PC-9 (cell line): ENCODE measurements at regions not wholly inside any gene's neighbourhood (a gene's known extent, or its start where the extent isn't known, plus 50 kb on each side); places are given as distances from the start of the nearest gene placed in this dataset.

Experiments
- BruUV-seq: library from RNA; stranded (reverse); fragments of 400-500 nt; replicated peaks from 2 replicates; lab custom pipeline; 2021; lab: Mats Ljungman, UMichigan
- CTCF ChIA-PET: fragments of 300-600 bp; sonication (Branson Sonifier 250); formaldehyde crosslinking; loops from one replicate; lab custom pipeline; 2022; ENCODE audit warnings: antibody characterized with exemption; lab: Charles Lee
- POLR2A ChIA-PET: fragments of 300-600 bp; sonication (Branson Sonifier 250); formaldehyde crosslinking; loops from one replicate; lab custom pipeline; 2022; ENCODE audit warnings: antibody characterized with exemption; ENCODE audit not compliant: unreplicated experiment; lab: Charles Lee
- DNase-seq, 2 experiments: peaks; one replicate each; pipeline versions ENCODE4 v3.0.0 to v3.0.0-alpha.2; 2015 to 2022; ENCODE audit warnings: mixed read lengths in 1 of 2
- H2AFZ ChIP-seq: fragments of 200-600 bp; sonication (generic); 2 replicates; pipeline ENCODE4 v1.8.1; 2017; ENCODE audit warnings: antibody characterized with exemption
- H3F3A ChIP-seq: fragments of 200-600 bp; sonication (generic); 2 replicates; pipeline ENCODE4 v1.8.1; 2017; ENCODE audit warnings: antibody characterized with exemption, mild to moderate bottlenecking, low read depth; ENCODE audit not compliant: insufficient read depth
- H3K27ac ChIP-seq: fragments of 200-600 bp; sonication (generic); 2 replicates; pipeline ENCODE4 v1.6.1; 2016; ENCODE audit warnings: mixed run types
- H3K27me3 ChIP-seq: fragments of 200-600 bp; sonication (generic); 2 replicates; pipeline ENCODE4 v1.6.1; 2016; ENCODE audit warnings: low read depth, mixed run types; ENCODE audit not compliant: insufficient read depth
- H3K36me3 ChIP-seq: fragments of 200-600 bp; sonication (generic); 2 replicates; pipeline ENCODE4 v1.6.1; 2016; ENCODE audit warnings: low read depth, mixed run types
- H3K4me1 ChIP-seq: fragments of 200-600 bp; sonication (generic); replicated peaks from 2 replicates; pipeline ENCODE4 v1.6.1; 2016; ENCODE audit warnings: mixed run types; ENCODE audit not compliant: insufficient read depth
- H3K4me2 ChIP-seq: fragments of 200-600 bp; sonication (generic); 2 replicates; pipeline ENCODE4 v1.6.1; 2017; ENCODE audit warnings: mixed run types
- H3K4me3 ChIP-seq: fragments of 200-600 bp; sonication (generic); 2 replicates; pipeline ENCODE4 v1.6.1; 2016; ENCODE audit warnings: mixed run types
- H3K79me2 ChIP-seq: fragments of 200-600 bp; sonication (generic); 2 replicates; pipeline ENCODE4 v1.6.1; 2017; ENCODE audit warnings: low read depth, mixed run types
- H3K9me2 ChIP-seq: fragments of 200-600 bp; sonication (generic); 2 replicates; pipeline ENCODE4 v1.8.1; 2017; ENCODE audit warnings: mild to moderate bottlenecking; ENCODE audit not compliant: insufficient read depth
- H3K9me3 ChIP-seq: fragments of 200-600 bp; sonication (generic); 2 replicates; pipeline ENCODE4 v1.8.1; 2016; ENCODE audit warnings: low read depth; ENCODE audit not compliant: insufficient read depth
- H4K20me1 ChIP-seq: fragments of 200-600 bp; sonication (generic); 2 replicates; pipeline ENCODE4 v1.8.1; 2017; ENCODE audit not compliant: insufficient read depth
- EZH2 ChIP-seq: fragments of 200-600 bp; sonication (generic); IDR thresholded peaks from 2 replicates; pipeline ENCODE4 v1.8.0; 2017; ENCODE audit warnings: antibody characterized with exemption, low read depth
- intact Hi-C: fragments of 100-400 bp; cut with micrococcal nuclease; formaldehyde crosslinking; loops from one replicate; pipeline ENCODE4 v1.10.0; 2022; ENCODE audit not compliant: unreplicated experiment
- TF ChIP-seq, protein P1 (sequence below): fragments of 200-600 bp; sonication (generic); conservative IDR thresholded peaks from 2 replicates; pipeline ENCODE4 v1.6.1; 2017; ENCODE audit warnings: mixed run types, antibody characterized with exemption, mild to moderate bottlenecking, moderate library complexity

GRCh38 chr9:1913631-1914330 is 101.4 kb upstream of the SMARCA2 start:
- Histone ChIP-seq H3K36me3 (no peaks in the 10 kb centered on the region), H3K9me3 (no peaks in the 10 kb centered on the region), H3K9me2 (no peaks in the 10 kb centered on the region), H3K4me1 (no peaks in the 10 kb centered on the region), H3K27ac (no peak overlapping the region), H3F3A (no peaks in the 10 kb centered on the region), H2AFZ (no peak overlapping the region), H3K79me2 (no peaks in the 10 kb centered on the region), H3K4me2 (no peak overlapping the region), H3K27me3 (no peaks in the 10 kb centered on the region; the same call in 1 of the 2 replicates), H3K4me3 (no peak overlapping the region), H4K20me1 (no peaks in the 10 kb centered on the region)
- intact Hi-C loops, result no loop called here
- BruUV-seq, result no TSS peak
- no peak for DNase-seq
- ChIA-PET CTCF (no interaction called here), POLR2A (no interaction called here)
- no peak for TF ChIP-seq EZH2
- TF ChIP-seq, protein P1, sequence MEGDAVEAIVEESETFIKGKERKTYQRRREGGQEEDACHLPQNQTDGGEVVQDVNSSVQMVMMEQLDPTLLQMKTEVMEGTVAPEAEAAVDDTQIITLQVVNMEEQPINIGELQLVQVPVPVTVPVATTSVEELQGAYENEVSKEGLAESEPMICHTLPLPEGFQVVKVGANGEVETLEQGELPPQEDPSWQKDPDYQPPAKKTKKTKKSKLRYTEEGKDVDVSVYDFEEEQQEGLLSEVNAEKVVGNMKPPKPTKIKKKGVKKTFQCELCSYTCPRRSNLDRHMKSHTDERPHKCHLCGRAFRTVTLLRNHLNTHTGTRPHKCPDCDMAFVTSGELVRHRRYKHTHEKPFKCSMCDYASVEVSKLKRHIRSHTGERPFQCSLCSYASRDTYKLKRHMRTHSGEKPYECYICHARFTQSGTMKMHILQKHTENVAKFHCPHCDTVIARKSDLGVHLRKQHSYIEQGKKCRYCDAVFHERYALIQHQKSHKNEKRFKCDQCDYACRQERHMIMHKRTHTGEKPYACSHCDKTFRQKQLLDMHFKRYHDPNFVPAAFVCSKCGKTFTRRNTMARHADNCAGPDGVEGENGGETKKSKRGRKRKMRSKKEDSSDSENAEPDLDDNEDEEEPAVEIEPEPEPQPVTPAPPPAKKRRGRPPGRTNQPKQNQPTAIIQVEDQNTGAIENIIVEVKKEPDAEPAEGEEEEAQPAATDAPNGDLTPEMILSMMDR, result no peak

- Histone ChIP-seq H3K9me3 (no peaks in the 10 kb centered on the region), H3K4me2 (peak overlapping the region; percentile 59), H3F3A (no peaks in the 10 kb centered on the region), H2AFZ (no peak overlapping the region), H3K4me3 (peak overlapping the region; percentile 36; the same call in 1 of the 2 replicates), H4K20me1 (no peaks in the 10 kb centered on the region), H3K9me2 (no peaks in the 10 kb centered on the region), H3K79me2 (no peaks in the 10 kb centered on the region), H3K36me3 (no peaks in the 10 kb centered on the region), H3K4me1 (no peaks in the 10 kb centered on the region), H3K27me3 (peaks cover 10% of the 10 kb centered on the region), H3K27ac (no peak overlapping the region)
- POLR2A ChIA-PET, result no interaction called here
- TF ChIP-seq EZH2, result no peak
- TF ChIP-seq, protein P1, result no peak
- intact Hi-C loops, result no loop called here
- DNase-seq, result no peak
- CTCF ChIA-PET, result no interaction called here
- BruUV-seq, result no TSS peak
These were observed 99.1 kb upstream of the SMARCA2 start for GRCh38 chr9:1916095-1916494.

GRCh38 chr9:1916655-1917054 is 98.5 kb upstream of the SMARCA2 start:
- no peaks in the 10 kb centered on the region for H3K36me3 ChIP-seq
- no peaks in the 10 kb centered on the region for H3K4me1 ChIP-seq
- peak overlapping the region; percentile 59; the same call in 1 of the 2 replicates for H3K4me2 ChIP-seq
- peaks cover 13% of the 10 kb centered on the region for H3K27me3 ChIP-seq
- H2AFZ ChIP-seq, result no peak overlapping the region
- no peaks in the 10 kb centered on the region for H3K9me2 ChIP-seq
- H3K27ac ChIP-seq, result no peak overlapping the region
- H3F3A ChIP-seq, result no peaks in the 10 kb centered on the region
- BruUV-seq, result no TSS peak
- H4K20me1 ChIP-seq, result no peaks in the 10 kb centered on the region
- TF ChIP-seq, protein P1, result no peak
- no peak for TF ChIP-seq EZH2
- POLR2A ChIA-PET, result no interaction called here
- no peak overlapping the region for H3K4me3 ChIP-seq
- intact Hi-C loops, result no loop called here
- no peak for DNase-seq
- H3K79me2 ChIP-seq, result no peaks in the 10 kb centered on the region
- CTCF ChIA-PET, result no interaction called here
- no peaks in the 10 kb centered on the region for H3K9me3 ChIP-seq
